GM21515 (cell line): ENCODE measurements at regions not wholly inside any gene's neighbourhood (a gene's known extent, or its start where the extent isn't known, plus 50 kb on each side); places are given as distances from the start of the nearest gene placed in this dataset.
"Not testable (repeated sequence)": the region's sequence is repeated elsewhere in the genome, so short reads cannot be mapped to it uniquely, and the experiment has no call there.

Experiments
- ATAC-seq: cut with Tn5 transposase; IDR thresholded peaks from one replicate; pipeline ENCODE4 v1.9.1; 2021; ENCODE audit not compliant: unreplicated experiment

DNA sequence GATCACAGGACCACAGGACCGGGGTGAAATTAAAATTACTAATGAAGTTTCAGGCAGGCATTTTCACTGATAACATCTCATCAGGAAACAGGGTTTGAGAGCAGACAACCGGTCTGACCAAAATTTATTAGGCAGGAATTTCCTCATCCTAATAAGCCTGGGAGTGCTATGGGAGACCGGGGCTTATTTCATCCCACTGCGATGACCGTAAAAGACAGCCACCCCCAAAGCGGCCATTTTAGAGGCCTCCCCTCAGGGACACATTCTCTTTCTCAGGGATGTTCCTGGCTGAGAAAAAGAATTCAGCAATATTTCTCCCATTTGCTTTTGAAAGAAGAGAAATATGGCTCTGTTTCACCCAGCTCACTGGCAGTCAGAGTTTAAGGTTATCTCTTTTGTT is 197.2 kb upstream of the MYLIP start:
- not testable (repeated sequence) for ATAC-seq

DNA sequence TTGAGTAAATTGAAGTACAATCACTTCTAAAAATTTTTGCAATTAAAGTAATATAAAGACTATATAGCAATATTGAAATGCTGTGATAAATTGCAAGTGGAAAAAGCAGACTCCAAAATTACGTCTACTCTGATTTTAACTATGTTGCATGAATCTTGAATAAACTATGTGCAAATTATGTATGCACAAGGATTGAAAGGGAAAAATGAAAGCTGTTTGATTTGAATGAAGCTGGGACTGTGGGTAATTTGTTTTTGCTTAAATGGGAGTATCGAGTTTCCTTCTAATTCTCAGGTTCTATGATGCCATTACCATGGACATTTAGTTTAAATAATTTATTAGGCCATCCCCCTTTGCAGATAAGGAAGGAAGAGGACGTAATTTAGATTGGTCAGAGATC is 198.7 kb upstream of the MYLIP start:
- no peak for ATAC-seq

DNA sequence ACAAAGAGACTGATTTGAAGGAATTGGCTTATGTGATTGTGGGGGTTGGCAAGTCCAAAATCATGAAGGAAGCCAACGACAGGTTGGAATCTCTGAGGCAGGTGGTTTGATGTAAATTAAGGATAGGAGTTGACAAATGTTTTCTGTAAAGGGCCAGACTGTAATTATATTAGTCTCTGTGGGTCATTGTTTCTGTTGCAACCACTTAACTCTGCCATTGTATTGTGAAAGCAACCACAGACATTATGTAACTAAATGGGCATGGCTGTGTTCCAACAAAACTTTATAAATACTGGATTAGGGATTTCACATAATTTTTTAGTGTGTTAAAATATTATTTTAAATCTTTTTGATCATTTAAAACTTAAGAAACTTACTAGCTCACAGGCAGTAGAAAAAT is 199.2 kb upstream of the MYLIP start:
- ATAC-seq, result no peak

DNA sequence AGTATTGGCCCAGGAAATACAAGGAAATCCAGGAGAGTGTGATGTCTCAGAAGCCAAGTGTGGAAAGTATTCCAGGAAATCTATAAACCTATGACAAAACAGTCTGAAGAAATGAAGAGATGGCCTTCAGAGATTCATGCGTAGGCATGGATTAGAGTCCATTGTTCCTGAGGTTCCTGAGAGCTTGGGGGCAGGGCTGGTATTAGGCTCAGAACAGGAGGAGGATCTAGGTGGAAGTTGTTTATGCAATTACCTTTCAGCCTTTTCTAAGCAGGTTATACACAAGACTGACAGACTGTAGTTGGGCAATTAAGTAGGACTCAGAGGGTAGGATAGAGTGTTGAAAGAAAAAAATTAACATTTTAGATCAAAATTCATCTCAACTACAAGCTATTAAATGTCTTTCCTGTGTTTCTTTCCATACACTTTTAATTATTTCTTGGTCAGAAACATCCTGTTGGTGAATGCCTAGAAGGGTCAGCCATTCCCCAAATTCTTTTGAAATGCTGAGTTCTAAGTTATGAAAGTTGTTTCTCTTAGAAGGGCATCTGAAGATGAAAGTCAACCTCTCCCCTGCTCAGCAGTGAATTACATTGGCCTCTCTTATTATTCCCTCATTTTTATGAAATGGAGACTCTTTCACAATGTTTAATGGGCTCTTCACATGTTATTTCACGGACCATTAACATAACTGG is 201.2 kb upstream of the MYLIP start:
- no peak for ATAC-seq

DNA sequence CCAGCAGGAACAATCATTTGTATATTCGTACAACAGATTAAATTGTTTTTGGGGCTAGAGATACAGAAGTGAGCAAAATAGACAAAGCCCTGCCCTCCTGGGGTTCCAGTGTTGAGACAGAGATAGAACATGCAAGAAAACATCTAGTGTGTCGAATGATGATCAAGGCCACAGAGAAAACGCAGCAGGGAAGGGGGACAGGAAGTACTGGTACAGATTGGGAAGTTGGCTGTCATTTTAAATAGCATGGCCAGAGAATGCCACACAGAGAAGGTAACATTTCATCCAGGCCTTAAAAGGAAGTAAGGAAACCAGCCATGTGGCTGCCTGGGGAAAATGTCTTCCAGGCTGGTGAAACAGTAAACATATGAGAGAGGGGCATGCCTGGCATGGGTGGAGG is 202.6 kb upstream of the MYLIP start:
- ATAC-seq, result no peak

DNA sequence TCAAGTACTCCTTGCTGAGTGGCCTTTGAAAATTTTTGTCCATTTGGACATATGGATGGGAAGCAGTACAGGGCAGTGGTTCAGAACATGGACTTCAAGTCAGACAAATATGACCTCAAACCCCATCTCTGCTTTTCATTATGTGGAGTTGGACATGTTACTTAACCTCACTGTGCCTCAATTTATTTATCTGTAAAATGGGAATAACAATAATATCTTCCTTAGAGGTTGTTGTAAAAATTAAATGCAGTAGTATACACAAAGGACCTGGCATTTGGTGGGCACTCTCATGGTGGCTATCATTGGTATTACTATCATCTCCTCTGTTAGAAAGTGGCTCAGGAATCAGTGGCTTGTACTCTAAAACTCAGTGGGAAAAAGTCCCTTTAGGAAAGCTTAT is 204.0 kb upstream of the MYLIP start:
- ATAC-seq, result no peak

DNA sequence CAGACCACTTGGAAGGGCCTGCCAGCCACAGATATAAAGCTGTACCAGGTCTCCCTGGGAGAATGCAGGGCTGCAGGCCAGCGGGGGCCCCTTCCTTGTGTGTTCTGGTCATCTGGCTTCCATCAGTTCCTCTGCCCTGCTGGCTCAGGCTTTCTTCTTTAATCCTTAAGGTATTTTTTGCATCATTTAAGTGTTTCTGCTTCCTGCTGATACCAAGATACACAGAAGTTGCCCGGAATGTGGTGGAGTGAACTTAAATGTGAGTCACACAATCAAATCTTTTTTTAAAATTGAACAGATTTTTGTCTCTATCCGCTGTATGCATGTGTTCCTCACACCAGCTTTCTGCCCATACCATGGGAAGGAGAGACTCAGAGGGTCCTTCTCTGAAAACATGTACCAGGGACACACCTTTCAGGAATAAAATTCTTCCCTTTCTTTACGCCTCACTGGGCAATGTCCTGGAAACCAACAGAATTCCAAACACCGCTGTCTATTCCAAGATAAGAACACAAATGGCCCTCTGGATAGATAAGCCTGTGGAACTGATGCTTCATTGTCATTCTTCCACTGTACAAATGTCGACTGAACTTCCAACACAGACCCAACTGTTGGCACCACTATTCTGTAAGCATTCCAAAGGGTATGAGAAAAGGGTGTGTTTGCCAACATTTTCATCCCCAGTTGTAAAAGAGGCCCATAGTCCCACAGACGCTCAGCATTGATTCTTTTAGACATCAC is 206.2 kb upstream of the MYLIP start:
- ATAC-seq, result no peak

DNA sequence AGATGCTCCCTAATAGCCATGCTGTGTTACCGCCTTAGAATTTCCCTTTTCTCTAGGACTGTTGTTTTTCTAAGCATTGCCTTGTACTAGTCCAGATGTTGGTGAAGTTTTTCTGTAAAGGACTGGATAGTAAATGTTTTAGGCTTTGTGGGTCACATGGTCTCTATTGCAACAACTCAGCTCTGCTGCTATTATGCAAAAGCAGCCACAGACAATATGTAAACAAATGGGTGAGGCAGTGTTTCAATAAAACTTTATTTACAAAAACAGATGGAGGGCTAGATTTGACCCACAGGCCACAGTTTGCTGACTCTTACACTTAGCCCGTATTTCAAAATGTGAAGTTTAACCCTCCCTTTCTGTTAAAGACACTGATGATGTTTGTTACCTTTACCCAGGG is 207.6 kb upstream of the MYLIP start:
- ATAC-seq, result no peak

DNA sequence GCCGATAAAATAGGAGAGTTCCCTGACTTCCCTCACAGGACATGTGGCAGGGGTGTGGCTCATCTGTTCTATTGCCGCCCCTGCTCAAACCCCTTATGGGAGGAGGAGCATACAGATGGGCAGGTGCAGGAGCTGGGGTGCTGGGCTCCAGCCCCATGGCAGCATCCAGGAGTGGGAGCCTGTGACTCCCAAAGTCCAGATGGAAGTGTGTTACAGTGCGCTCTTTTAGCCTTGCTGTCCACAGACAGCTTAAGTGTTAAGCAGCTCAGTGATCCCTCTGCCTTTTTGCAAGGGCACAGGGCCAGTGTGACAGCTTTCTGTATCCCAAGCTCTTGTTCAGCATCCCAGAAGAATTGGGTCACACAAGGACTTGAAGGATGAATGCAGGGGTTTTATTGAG is 212.3 kb upstream of the MYLIP start:
- no peak for ATAC-seq

DNA sequence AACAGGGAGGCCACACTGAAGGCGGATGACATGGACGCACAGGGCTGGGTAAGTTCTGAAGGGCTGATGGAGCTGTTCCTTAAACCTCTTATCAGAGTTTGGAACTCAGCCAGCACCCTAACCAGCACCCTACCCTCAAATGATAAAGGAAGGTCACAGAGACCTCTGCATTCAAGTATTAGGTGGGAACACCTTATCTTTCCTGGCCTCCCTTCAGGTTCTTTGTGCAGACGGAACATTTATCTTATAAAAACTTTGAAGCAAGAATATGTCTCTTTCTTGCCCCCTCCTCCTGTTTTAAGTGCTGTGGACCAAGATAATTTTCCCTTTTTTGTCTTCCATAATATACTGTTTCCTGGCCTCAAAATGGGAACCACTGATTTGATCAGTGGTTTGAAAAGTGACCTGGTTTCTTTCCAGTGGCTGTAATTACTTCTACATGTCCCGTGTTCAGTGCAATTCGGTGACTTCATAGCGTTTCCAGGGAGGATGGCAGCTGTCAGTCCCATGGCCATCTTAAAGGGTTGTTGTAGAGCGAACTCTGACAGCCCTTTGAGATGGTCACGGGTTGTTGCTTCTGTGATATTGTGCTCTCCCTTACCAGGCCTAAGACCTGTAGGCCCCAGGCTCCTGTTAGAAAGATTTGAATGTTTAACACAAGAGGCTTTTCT is 213.2 kb upstream of the MYLIP start:
- no peak for ATAC-seq

DNA sequence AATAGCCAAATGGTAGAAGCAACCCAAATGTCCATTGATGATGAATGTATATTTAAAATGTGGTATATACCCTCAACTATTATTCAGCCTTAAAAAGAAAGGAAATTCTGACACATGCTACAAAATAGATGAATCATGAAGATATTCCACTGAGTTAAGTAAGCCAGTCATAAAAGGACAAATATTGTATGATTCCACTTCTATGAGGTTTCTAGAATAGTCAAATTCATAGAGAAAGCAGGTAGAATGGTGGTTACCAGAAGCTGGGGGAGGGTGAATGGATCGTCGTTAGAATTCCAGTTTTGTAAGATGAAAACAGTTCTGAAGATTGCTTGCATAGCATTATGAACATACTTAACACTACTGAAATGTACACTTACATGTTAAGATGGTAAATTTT is 214.3 kb upstream of the MYLIP start:
- no peak for ATAC-seq

DNA sequence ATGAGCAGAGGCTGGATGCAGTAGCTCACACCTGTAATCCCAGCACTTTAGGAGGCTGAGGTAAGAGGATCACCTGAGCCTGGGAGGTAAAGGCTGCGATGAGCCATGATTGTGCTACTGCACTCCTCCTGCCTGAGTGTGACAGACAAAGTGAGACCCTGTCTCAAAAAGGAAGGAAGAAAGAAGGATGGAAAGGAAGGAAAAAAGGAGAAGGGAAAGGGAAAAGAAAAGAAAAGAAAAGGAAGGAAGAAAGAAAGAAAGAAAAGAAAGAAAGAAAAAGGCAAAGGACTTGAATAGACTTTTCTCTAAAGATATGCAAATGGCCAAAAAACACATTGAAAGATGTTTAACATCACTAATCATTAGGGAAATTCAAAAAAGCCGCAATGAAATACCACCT is 215.3 kb upstream of the MYLIP start:
- ATAC-seq, result no peak

DNA sequence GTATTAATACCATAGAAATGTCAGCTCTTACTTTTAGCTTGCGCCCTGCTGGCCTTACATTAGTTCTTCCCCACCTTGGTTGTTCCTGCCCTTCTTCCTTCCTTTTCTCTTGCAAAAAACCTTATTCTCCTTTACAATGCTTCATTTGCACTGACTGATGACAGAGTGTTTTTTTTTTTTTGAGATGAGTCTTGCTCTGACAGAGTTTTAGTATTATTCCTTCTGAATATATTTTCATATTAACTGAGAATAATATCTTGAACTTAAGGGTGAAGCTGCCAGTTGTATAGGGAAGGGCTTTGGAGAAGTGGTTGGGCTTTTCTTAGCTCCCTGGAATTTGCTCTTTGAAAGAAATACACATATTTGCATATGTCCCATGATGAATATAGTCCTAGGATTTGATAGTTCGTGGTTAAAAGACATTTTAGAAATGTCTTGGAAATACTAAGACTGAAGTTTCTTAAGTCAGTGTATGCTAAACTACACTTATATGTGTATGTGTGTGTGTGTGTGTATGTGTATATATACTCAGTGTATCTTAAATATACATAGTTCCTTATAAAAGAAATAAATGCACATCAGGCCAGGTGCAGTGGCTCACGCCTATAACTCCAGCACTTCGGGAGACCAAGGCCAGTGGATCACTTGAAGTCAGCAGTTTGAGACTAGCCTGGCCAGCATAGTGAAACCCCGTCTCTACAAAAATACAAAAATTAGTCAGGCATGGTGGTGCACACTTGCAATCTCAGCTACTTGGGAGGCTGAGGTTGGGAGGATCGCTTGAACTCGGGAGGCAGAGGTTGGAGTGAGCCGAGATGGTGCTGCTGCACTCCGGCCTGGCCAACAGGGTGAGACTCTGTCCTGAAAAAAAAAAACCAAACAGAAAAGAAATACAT is 216.1 kb upstream of the MYLIP start:
- no peak for ATAC-seq

DNA sequence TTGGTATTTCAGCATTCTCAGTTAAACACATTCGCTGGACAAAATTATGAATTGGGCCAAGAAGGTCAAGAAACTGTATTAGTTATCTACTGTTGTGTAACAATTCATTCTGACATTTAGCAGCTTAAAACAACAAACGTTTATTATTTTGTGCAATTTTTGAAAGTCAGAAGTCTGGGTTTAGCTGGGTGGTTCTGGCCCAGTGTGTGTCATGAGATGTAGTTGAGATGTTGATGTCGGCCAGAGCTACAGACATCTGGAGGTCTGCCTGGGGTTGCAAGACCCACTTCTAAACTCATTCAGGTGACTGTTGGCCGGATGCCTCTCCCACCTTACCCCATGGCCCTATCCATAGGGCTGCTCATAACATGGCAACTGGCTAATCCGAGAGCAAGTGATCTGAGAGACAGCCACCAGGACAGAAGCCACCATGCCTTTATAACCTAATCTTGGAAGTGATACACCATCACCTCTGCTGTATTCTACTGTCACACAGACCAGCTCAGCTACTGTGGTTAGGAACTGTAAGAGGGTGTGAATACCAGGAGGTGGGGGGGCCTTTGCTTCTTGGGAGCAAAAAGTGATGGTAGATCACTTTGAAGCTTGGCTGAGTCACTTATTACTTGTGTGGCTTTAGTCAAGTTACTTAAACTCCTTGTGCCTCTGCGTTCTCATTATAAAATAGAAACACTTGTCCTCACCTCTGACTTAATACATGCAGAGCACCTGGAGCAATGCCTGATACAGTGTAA is 217.0 kb upstream of the MYLIP start:
- no peak for ATAC-seq

DNA sequence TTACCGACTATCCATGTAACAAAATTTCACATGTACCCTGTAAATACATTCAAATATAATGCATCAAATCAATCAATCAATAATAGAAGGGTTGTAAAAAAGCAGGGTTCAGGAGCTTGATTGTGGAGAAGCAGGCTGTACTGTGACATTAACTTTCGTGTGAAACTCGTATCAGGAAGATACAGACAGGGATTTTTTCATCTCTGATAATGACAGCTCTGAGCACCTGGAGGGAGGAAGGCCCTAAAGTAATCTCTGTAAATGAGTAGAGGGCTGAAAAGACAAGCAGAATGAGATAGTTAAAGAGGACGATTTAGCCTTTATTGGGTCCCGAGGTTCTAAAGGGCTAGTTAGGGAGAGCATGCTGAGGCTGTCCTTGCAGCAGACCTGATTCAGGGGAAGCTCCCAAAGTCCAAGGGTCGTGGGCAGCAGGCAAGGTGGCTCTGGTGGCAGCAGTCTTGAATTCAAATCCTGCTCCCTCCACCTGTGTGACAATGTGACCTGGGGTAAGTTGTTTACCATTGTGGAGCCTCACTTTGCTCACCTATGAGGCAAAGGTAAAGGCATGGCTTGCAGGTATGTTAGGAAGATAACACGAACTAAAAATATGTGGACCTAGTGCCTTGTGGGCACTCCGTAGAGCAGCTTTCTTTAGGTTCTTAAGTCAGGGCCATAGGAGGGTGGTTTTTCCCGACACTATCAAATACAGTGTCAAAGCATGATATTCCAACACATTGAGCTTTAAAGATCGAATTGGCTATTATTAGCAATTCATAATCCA is 219.4 kb upstream of the MYLIP start:
- no peak for ATAC-seq

DNA sequence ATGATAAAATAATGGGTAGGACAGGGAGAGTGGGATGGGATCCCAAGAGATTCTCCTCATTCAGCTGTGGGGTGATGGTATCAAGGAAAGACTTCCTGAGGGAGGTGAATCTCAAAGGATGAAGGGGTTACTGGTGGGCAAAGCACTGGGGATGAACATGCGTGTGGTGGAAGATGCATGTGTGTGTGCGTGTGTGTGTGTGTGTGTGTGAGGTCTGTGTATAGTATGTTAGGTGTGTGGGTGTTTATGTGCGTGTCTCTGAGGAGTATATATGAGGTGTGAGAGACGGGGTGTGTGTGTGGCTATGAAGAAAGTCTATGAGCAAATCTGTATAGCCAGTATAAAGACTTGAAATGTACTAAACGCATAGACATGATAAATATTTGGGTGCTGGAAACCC is 220.0 kb upstream of the MYLIP start:
- no peak for ATAC-seq

DNA sequence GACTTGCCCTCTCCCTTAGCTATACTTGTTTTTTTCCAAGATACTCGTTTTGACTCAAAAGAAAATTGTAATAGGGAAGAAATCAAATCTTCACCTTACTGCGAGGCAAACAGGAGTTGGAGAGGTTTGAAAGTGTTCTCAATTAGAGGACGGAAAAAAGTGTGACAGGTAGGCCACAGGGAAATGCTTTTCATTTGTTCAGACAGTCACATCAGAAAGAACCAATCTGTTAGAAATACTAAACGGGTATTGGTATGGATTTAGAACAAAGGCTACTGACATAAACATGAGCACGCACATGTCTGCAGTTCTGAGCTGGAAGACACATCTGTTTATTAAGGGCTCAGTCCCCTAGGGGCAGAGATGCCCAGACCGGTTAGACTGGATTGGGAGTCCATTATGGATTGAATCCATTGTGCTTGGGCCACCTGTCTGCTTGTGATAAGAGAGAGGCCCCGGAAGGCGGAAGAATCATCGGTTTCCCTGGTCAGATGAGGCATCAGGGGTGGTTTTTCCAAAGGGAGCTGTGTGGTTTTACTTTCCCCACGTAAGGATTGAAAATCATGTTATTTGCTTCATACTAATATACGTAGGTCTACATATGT is 220.9 kb upstream of the MYLIP start:
- ATAC-seq, result no peak

DNA sequence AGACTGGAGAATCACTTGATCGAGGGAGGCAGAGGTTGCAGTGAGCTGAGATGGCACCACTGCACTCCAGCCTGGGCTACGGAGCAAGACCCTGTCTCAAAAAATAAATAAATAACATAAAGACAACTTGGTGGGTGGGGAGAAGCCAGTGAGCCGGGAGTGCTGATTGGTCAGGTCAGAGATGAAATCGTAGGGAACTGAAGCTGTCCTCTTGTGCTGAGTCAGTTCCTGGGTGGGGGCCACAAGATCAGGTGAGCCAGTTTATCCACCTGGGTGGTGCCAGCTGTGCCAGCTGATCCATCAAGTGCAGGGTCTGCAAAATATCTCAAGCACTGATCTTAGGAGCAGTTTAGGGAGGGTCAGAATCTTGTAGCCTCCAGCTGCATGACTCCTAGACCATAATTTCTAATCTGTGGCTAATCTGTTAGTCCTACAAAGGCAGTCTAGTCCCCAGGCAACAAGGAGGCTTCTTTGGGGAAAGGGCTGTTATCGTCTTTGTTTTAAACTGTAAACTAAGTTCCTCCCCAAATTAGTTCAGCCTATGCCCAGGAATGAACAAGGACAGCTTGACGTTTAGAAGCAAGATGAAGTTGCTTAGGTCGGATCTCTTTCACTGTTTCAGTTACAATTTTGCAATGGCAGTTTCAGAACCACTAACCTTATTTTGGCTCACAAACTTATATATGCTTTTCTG is 221.5 kb upstream of the MYLIP start:
- not testable (repeated sequence) for ATAC-seq
